Bronchial epithelial cell (primary cell): ENCODE measurements at regions not wholly inside any gene's neighbourhood (a gene's known extent, or its start where the extent isn't known, plus 50 kb on each side); places are given as distances from the start of the nearest gene placed in this dataset.

Source experiments
- DNase-seq: peaks from one replicate; pipeline ENCODE4 v3.0.0-alpha.2; 2010; ENCODE audit warnings: low read depth
- FAIRE-seq: peaks from 2 replicates; lab custom pipeline; 2011; peaks lifted over from hg19 to GRCh38; lab: Jason Lieb, UNC
- H3K27me3 ChIP-seq: 2 replicates; pipeline ENCODE4 v1.5.1; 2011; ENCODE audit warnings: low read length; ENCODE audit not compliant: control insufficient read depth, insufficient read depth
- H3K36me3 ChIP-seq: 2 replicates; pipeline ENCODE4 v1.5.1; 2011; ENCODE audit warnings: low read length; ENCODE audit not compliant: control insufficient read depth, insufficient read depth
- H3K4me3 ChIP-seq: 2 replicates; pipeline ENCODE4 v1.5.1; 2011; ENCODE audit warnings: mild to moderate bottlenecking, low read depth, low read length, control low read depth
- CTCF ChIP-seq: IDR thresholded peaks from 2 replicates; pipeline ENCODE4 v1.5.1; 2011; ENCODE audit warnings: mild to moderate bottlenecking, moderate library complexity, low read length, control low read depth, inconsistent platforms; ENCODE audit not compliant: insufficient read depth, severe bottlenecking

- Histone ChIP-seq H3K27me3 (no peaks in the 10 kb centered on the region), H3K4me3 (no peak overlapping the region), H3K36me3 (no peaks in the 10 kb centered on the region)
- no peak for TF ChIP-seq CTCF
- DNase-seq (no peak), FAIRE-seq (no peak)
Measured at GRCh38 chr21:26736449-26736848, 108.8 kb downstream of the ADAMTS1 start.

GRCh38 chr21:26732432-26733221 is 112.6 kb downstream of the ADAMTS1 start:
- no peak for FAIRE-seq
- TF ChIP-seq CTCF, result peak; percentile 81
- Histone ChIP-seq H3K27me3 (no peaks in the 10 kb centered on the region), H3K4me3 (no peak overlapping the region), H3K36me3 (no peaks in the 10 kb centered on the region)
- peak; percentile 38 for DNase-seq

GRCh38 chr21:26719750-26720149 is 125.5 kb downstream of the ADAMTS1 start:
- no peak for DNase-seq
- no peak for FAIRE-seq
- Histone ChIP-seq H3K4me3 (no peak overlapping the region), H3K36me3 (no peaks in the 10 kb centered on the region), H3K27me3 (no peaks in the 10 kb centered on the region)
- TF ChIP-seq CTCF, result no peak

- no peaks in the 10 kb centered on the region for H3K27me3 ChIP-seq
- DNase-seq (peak; percentile 32), FAIRE-seq (no peak)
- H3K4me3 ChIP-seq, result no peak overlapping the region
- TF ChIP-seq CTCF, result no peak
- H3K36me3 ChIP-seq, result no peaks in the 10 kb centered on the region
Measured at GRCh38 chr21:26717146-26717739, 128.0 kb downstream of the ADAMTS1 start.

GRCh38 chr21:26715878-26716506 is 129.2 kb downstream of the ADAMTS1 start:
- TF ChIP-seq CTCF, result peak; percentile 95
- DNase-seq (peak; percentile 55), FAIRE-seq (peak; percentile 79)
- H3K36me3 ChIP-seq, result no peaks in the 10 kb centered on the region
- no peaks in the 10 kb centered on the region for H3K27me3 ChIP-seq
- H3K4me3 ChIP-seq, result no peak overlapping the region
